Natural killer cell (primary cell): ENCODE measurements at regions not wholly inside any gene's neighbourhood (a gene's known extent, or its start where the extent isn't known, plus 50 kb on each side); places are given as distances from the start of the nearest gene placed in this dataset.

Experiments
- ATAC-seq, 3 donors: fragments of 150-1000 bp in 2 of 3; fragments of 200-7000 bp in 1 of 3; cut with Tn5 transposase; 1 replicate in 1 of 3; 2 replicates in 2 of 3; pipeline ENCODE4 v1.10.0; 2021; ENCODE audit warnings: mild to moderate bottlenecking in 2 of 3, moderate library complexity in 2 of 3
- DNase-seq, 2 donors: peaks; one replicate each; pipeline versions ENCODE4 v3.0.0 to v3.0.0-alpha.2; 2013 to 2021; ENCODE audit warnings: mixed read lengths in 1 of 2
- H3K27ac ChIP-seq: one replicate; pipeline ENCODE4 v1.5.1; 2013; ENCODE audit warnings: mild to moderate bottlenecking, low read length
- H3K27me3 ChIP-seq: one replicate; pipeline ENCODE4 v1.6.1; 2013; ENCODE audit warnings: low read length; ENCODE audit not compliant: control insufficient read depth, insufficient read depth
- H3K36me3 ChIP-seq: one replicate; pipeline ENCODE4 v1.6.1; 2013; ENCODE audit warnings: low read length; ENCODE audit not compliant: control insufficient read depth, insufficient read depth
- H3K4me1 ChIP-seq: one replicate; pipeline ENCODE4 v1.6.1; 2013; ENCODE audit warnings: low read length; ENCODE audit not compliant: control insufficient read depth, insufficient read depth
- H3K4me3 ChIP-seq: one replicate; pipeline ENCODE4 v1.5.1; 2013; ENCODE audit warnings: low read length
- H3K9me3 ChIP-seq: one replicate; pipeline ENCODE4 v1.6.1; 2013; ENCODE audit warnings: low read length; ENCODE audit not compliant: control insufficient read depth, insufficient read depth
- H3K27ac Mint-ChIP-seq, 2 donors: one replicate each; pipeline ENCODE4 v1.8.0; 2022; ENCODE audit warnings: mild to moderate bottlenecking in 2 of 2, mixed read lengths in 2 of 2, moderate library complexity in 1 of 2
- H3K27me3 Mint-ChIP-seq, 2 donors: one replicate each; pipeline ENCODE4 v1.8.0; 2022; ENCODE audit warnings: low read depth in 2 of 2, mixed read lengths in 2 of 2
- H3K36me3 Mint-ChIP-seq: one replicate; pipeline ENCODE4 v1.8.0; 2022; ENCODE audit warnings: mixed read lengths
- H3K4me1 Mint-ChIP-seq, 2 donors: one replicate each; pipeline ENCODE4 v1.8.0; 2022; ENCODE audit warnings: mixed read lengths in 2 of 2
- H3K4me3 Mint-ChIP-seq: one replicate; pipeline ENCODE4 v1.8.0; 2022; ENCODE audit warnings: mild to moderate bottlenecking, moderate library complexity, mixed read lengths
- H3K9me3 Mint-ChIP-seq, 2 donors: one replicate each; pipeline ENCODE4 v1.8.0; 2022; ENCODE audit warnings: mixed read lengths in 2 of 2
- CTCF ChIP-seq: fragments of 200-600 bp; IDR thresholded peaks from one replicate; pipeline ENCODE4 v1.8.0; 2022; ENCODE audit warnings: antibody characterized with exemption
- WGBS: methylation state at CpG from one replicate; pipeline ENCODE4 v1.1.7; 2013; ENCODE audit warnings: missing lambda C conversion rate; ENCODE audit not compliant: insufficient coverage; 5-methylcytosine and 5-hydroxymethylcytosine counted together
- intact Hi-C: fragments of 100-400 bp; cut with micrococcal nuclease; formaldehyde crosslinking; loops from one replicate; pipeline ENCODE4 v1.14.2; 2022

GRCh38 chr3:152522036-152522435 lies 253.3 kb downstream of the MBNL1 start:
- no peaks in the 10 kb centered on the region for H3K9me3 ChIP-seq
- H3K36me3 ChIP-seq: no peaks in the 10 kb centered on the region
- Mint-ChIP-seq H3K4me1 (no peaks in the 10 kb centered on the region), H3K36me3 (no peaks in the 10 kb centered on the region), H3K27me3 (no peaks in the 10 kb centered on the region), H3K9me3 (no peaks in the 10 kb centered on the region), H3K27ac (no peak overlapping the region), H3K4me3 (no peak overlapping the region)
- H3K27ac ChIP-seq: no peak overlapping the region
- H3K27me3 ChIP-seq: no peaks in the 10 kb centered on the region
- TF ChIP-seq CTCF: no peak
- ATAC-seq (no peak), DNase-seq (no peak)
- no peaks in the 10 kb centered on the region for H3K4me1 ChIP-seq
- intact Hi-C loops: no loop called here
- 92% methylated on average over 1 of the region's 1 CpG for WGBS
- no peak overlapping the region for H3K4me3 ChIP-seq

- H3K27ac Mint-ChIP-seq: no peak overlapping the region
- intact Hi-C loops: no loop called here
- H3K27me3 ChIP-seq: no peaks in the 10 kb centered on the region
- TF ChIP-seq CTCF: peak; percentile 92
- H3K4me3 Mint-ChIP-seq: no peak overlapping the region
- no peaks in the 10 kb centered on the region for H3K36me3 Mint-ChIP-seq
- no peaks in the 10 kb centered on the region for H3K27me3 Mint-ChIP-seq
- H3K4me1 ChIP-seq: no peaks in the 10 kb centered on the region
- no peaks in the 10 kb centered on the region for H3K36me3 ChIP-seq
- no peaks in the 10 kb centered on the region for H3K9me3 ChIP-seq
- H3K4me1 Mint-ChIP-seq: no peaks in the 10 kb centered on the region
- no peak overlapping the region for H3K27ac ChIP-seq
- H3K4me3 ChIP-seq: no peak overlapping the region
- no peaks in the 10 kb centered on the region for H3K9me3 Mint-ChIP-seq
- DNase-seq (peak in 1 of 2 donors; percentile 71), ATAC-seq (peak; percentile 38 to 64 (median 60))
- no CpG with 5 or more reads among the region's 3 CpGs for WGBS
Measured at GRCh38 chr3:152524198-152525140, 255.7 kb downstream of the MBNL1 start.

GRCh38 chr3:152531717-152532116 lies 263.0 kb downstream of the MBNL1 start:
- no peaks in the 10 kb centered on the region for H3K27me3 ChIP-seq
- no peak overlapping the region for H3K4me3 ChIP-seq
- no peak overlapping the region for H3K27ac Mint-ChIP-seq
- ATAC-seq: no peak
- H3K4me1 ChIP-seq: no peaks in the 10 kb centered on the region
- H3K9me3 ChIP-seq: no peaks in the 10 kb centered on the region
- peaks cover 0 to 2% of the 10 kb centered on the region in 2 donors for H3K9me3 Mint-ChIP-seq
- intact Hi-C loops: no loop called here
- no peak overlapping the region for H3K27ac ChIP-seq
- H3K36me3 Mint-ChIP-seq: peaks cover 5% of the 10 kb centered on the region
- no peak for DNase-seq
- no peak for TF ChIP-seq CTCF
- H3K4me1 Mint-ChIP-seq: no peaks in the 10 kb centered on the region
- H3K4me3 Mint-ChIP-seq: no peak overlapping the region
- H3K36me3 ChIP-seq: no peaks in the 10 kb centered on the region
- no peaks in the 10 kb centered on the region for H3K27me3 Mint-ChIP-seq

GRCh38 chr3:152538518-152538917 lies 269.8 kb downstream of the MBNL1 start:
- no peaks in the 10 kb centered on the region for H3K4me1 ChIP-seq
- peaks cover 11 to 27% of the 10 kb centered on the region in 2 donors for H3K27me3 Mint-ChIP-seq
- no peak overlapping the region for H3K4me3 ChIP-seq
- H3K27ac ChIP-seq: no peak overlapping the region
- H3K27ac Mint-ChIP-seq: no peak overlapping the region
- TF ChIP-seq CTCF: no peak
- H3K4me1 Mint-ChIP-seq: no peaks in the 10 kb centered on the region
- no peaks in the 10 kb centered on the region for H3K36me3 ChIP-seq
- peaks cover 4% of the 10 kb centered on the region for H3K9me3 ChIP-seq
- 100% methylated on average over 1 of the region's 1 CpG for WGBS
- peaks cover 23% of the 10 kb centered on the region for H3K36me3 Mint-ChIP-seq
- DNase-seq: no peak
- no peaks in the 10 kb centered on the region for H3K27me3 ChIP-seq
- peaks cover 0 to 3% of the 10 kb centered on the region in 2 donors for H3K9me3 Mint-ChIP-seq
- no peak overlapping the region for H3K4me3 Mint-ChIP-seq
- no peak for ATAC-seq
- intact Hi-C loops: no loop called here
